Endodermal cell (in vitro differentiated cells): ENCODE measurements at regions not wholly inside any gene's neighbourhood (a gene's known extent, or its start where the extent isn't known, plus 50 kb on each side); places are given as distances from the start of the nearest gene placed in this dataset.

Experiments
- DNase-seq: peaks from one replicate; pipeline ENCODE4 v3.0.0-alpha.2; 2017
- H3K27ac ChIP-seq: 2 replicates; pipeline ENCODE4 v1.5.1; 2013; ENCODE audit warnings: mild to moderate bottlenecking, low read depth, low read length, moderate library complexity
- H3K27me3 ChIP-seq: 2 replicates; pipeline ENCODE4 v1.6.1; 2013; ENCODE audit warnings: mild to moderate bottlenecking, low read length, moderate library complexity; ENCODE audit not compliant: insufficient read depth, control insufficient read depth, poor library complexity, severe bottlenecking
- H3K36me3 ChIP-seq: 2 replicates; pipeline ENCODE4 v1.7.0; 2013; ENCODE audit warnings: mild to moderate bottlenecking, low read length, moderate library complexity; ENCODE audit not compliant: control insufficient read depth, insufficient read depth
- H3K4me1 ChIP-seq: one replicate; pipeline ENCODE4 v1.7.0; 2013; ENCODE audit warnings: low read length; ENCODE audit not compliant: control insufficient read depth, insufficient read depth
- H3K4me3 ChIP-seq: 2 replicates; pipeline ENCODE4 v1.5.1; 2013; ENCODE audit warnings: mild to moderate bottlenecking, low read length, moderate library complexity
- H3K9ac ChIP-seq: 2 replicates; pipeline ENCODE4 v1.6.1; 2013; ENCODE audit warnings: mild to moderate bottlenecking, low read length, moderate library complexity; ENCODE audit not compliant: poor library complexity, severe bottlenecking; ENCODE audit errors: extremely low read depth
- H3K9me3 ChIP-seq: 2 replicates; pipeline ENCODE4 v1.6.1; 2013; ENCODE audit warnings: mild to moderate bottlenecking, low read length, moderate library complexity; ENCODE audit not compliant: control insufficient read depth
- H3K27ac Mint-ChIP-seq: 2 replicates; pipeline ENCODE4 v1.8.0; 2020; ENCODE audit warnings: mixed read lengths
- H3K27me3 Mint-ChIP-seq: 2 replicates; pipeline ENCODE4 v1.8.0; 2021; ENCODE audit warnings: mild to moderate bottlenecking, mixed read lengths; ENCODE audit not compliant: insufficient read depth
- H3K36me3 Mint-ChIP-seq: 2 replicates; pipeline ENCODE4 v1.8.0; 2020; ENCODE audit warnings: low read depth, mixed read lengths
- H3K4me1 Mint-ChIP-seq: 2 replicates; pipeline ENCODE4 v1.8.0; 2020; ENCODE audit warnings: mixed read lengths
- H3K4me3 Mint-ChIP-seq: 2 replicates; pipeline ENCODE4 v1.8.0; 2020; ENCODE audit warnings: mild to moderate bottlenecking, moderate library complexity, mixed read lengths
- H3K9me3 Mint-ChIP-seq: 2 replicates; pipeline ENCODE4 v1.8.0; 2020; ENCODE audit warnings: mild to moderate bottlenecking, mixed read lengths
- CTCF ChIP-seq: fragments of 200-600 bp; sonication (generic); conservative IDR thresholded peaks from 2 replicates; pipeline ENCODE4 v1.5.0; 2021; ENCODE audit warnings: antibody characterized with exemption, mild to moderate bottlenecking
- WGBS, 2 experiments: methylation state at CpG; one replicate each; pipeline versions ENCODE4 v1.1.5 to v1.1.7; 2013; ENCODE audit warnings: missing lambda C conversion rate in 2 of 2, mixed read lengths in 1 of 2; ENCODE audit not compliant: insufficient coverage in 1 of 2, insufficient read length in 1 of 2; 5-methylcytosine and 5-hydroxymethylcytosine counted together

GRCh38 chr2:236395067-236395466, 130.9 kb upstream of the ASB18 start:
- Mint-ChIP-seq H3K4me1 (peaks cover 9% of the 10 kb centered on the region), H3K27ac (no peak overlapping the region), H3K9me3 (peaks cover 8% of the 10 kb centered on the region), H3K36me3 (peaks cover 29% of the 10 kb centered on the region), H3K4me3 (no peak overlapping the region), H3K27me3 (no peaks in the 10 kb centered on the region)
- H3K27ac ChIP-seq, result no peak overlapping the region
- H3K4me3 ChIP-seq, result no peak overlapping the region
- H3K9ac ChIP-seq, result no peak overlapping the region
- no peaks in the 10 kb centered on the region for H3K27me3 ChIP-seq
- DNase-seq, result no peak
- TF ChIP-seq CTCF, result no peak
- H3K36me3 ChIP-seq, result peaks cover 14% of the 10 kb centered on the region
- peaks cover 3% of the 10 kb centered on the region for H3K9me3 ChIP-seq
- H3K4me1 ChIP-seq, result no peaks in the 10 kb centered on the region
- WGBS, 2 experiments, result 87% methylated on average over 3 to 7 of the region's 7 CpGs

- peaks cover 9% of the 10 kb centered on the region for H3K4me1 Mint-ChIP-seq
- no peak overlapping the region for H3K27ac ChIP-seq
- no peaks in the 10 kb centered on the region for H3K27me3 Mint-ChIP-seq
- H3K4me3 ChIP-seq, result no peak overlapping the region
- H3K4me1 ChIP-seq, result no peaks in the 10 kb centered on the region
- TF ChIP-seq CTCF, result no peak
- no peaks in the 10 kb centered on the region for H3K36me3 ChIP-seq
- no peak for DNase-seq
- H3K9me3 ChIP-seq, result no peaks in the 10 kb centered on the region
- no peaks in the 10 kb centered on the region for H3K27me3 ChIP-seq
- no peaks in the 10 kb centered on the region for H3K9me3 Mint-ChIP-seq
- H3K36me3 Mint-ChIP-seq, result peaks cover 13% of the 10 kb centered on the region
- H3K9ac ChIP-seq, result no peak overlapping the region
- no peak overlapping the region for H3K27ac Mint-ChIP-seq
- 89 to 94% methylated on average over 5 to 13 of the region's 13 CpGs for WGBS, 2 experiments
- H3K4me3 Mint-ChIP-seq, result no peak overlapping the region
Measured at GRCh38 chr2:236396818-236397350, 132.7 kb upstream of the ASB18 start.

- Histone ChIP-seq H3K9ac (no peak overlapping the region), H3K4me3 (no peak overlapping the region), H3K36me3 (no peaks in the 10 kb centered on the region), H3K4me1 (no peaks in the 10 kb centered on the region), H3K9me3 (no peaks in the 10 kb centered on the region), H3K27ac (no peak overlapping the region), H3K27me3 (no peaks in the 10 kb centered on the region)
- Mint-ChIP-seq H3K4me3 (no peak overlapping the region), H3K36me3 (peaks cover 13% of the 10 kb centered on the region), H3K27me3 (no peaks in the 10 kb centered on the region), H3K9me3 (no peaks in the 10 kb centered on the region), H3K4me1 (peaks cover 16% of the 10 kb centered on the region), H3K27ac (no peak overlapping the region)
- no peak for DNase-seq
- 80 to 95% methylated on average over 3 to 4 of the region's 4 CpGs for WGBS, 2 experiments
- no peak for TF ChIP-seq CTCF
Measured at GRCh38 chr2:236397681-236398080, 133.5 kb upstream of the ASB18 start.
